Stimulated activated CD4-positive, alpha-beta T cell treated with anti-CD3 and anti-CD28 coated beads, Interleukin-15, amount 100 ng/mL, for 1 hour (primary cell): ENCODE measurements at regions not wholly inside any gene's neighbourhood (a gene's known extent, or its start where the extent isn't known, plus 50 kb on each side); places are given as distances from the start of the nearest gene placed in this dataset.

ENCODE experiments used
- DNase-seq, 2 donors: peaks; one replicate each; pipeline ENCODE4 v3.0.0-alpha.2; 2020; ENCODE audit warnings: low read depth in 1 of 2, low spot score in 1 of 2

GRCh38 chr18:21996351-21996826, 173.0 kb upstream of the GATA6 start:
- no peak for DNase-seq

DNA sequence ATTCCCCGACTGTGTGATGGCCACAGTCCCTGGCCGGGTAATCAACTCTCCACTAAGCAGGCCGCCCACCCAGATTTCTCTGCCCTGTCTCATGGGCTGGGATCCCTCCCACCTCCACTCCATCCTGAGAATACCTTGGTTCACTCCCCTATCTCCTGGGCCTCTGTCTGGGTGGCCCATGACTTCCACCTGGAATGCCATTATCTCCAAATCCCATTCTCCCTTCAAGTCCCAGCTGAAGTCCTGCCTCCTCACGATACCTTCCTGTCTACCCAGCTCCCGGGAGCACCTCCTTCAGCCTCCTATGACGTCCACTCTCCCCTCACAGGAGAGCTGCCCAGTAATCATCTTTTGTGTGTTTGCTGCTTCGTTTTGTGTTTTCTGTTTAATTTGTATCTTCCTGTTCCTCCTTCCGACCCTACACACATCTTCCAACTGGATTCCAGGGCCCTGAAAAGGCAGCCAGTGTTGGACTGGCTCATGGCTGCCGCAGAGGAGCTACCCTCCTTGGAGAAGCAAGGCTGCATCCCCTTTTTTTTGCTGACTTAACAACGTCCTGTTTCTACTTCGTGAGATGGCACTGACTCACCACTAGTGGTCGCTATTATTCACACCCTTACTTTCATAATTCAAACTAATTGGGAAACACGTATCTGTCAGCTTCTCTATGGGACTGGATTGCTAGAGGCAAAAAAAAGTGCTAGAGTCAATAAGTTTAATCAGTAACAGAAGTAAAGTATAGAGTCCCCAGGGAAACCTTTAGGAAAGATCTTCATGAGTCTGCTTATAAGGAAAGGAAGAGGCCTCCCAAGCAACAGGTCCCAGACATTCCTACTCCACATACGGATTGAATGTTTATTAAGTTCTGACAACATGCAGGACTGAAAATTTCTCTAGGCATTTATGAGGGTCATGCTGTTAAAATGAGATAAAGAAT, 171.9 kb upstream of the GATA6 start:
- no peak for DNase-seq

- DNase-seq: no peak
These were observed 170.9 kb upstream of the GATA6 start for GRCh38 chr18:21998486-21998885.

GRCh38 chr18:22001912-22002487, 167.4 kb upstream of the GATA6 start:
- DNase-seq: no peak

- no peak for DNase-seq
These were observed 164.1 kb upstream of the GATA6 start for GRCh38 chr18:22005191-22005841.

- no peak for DNase-seq
These were observed 162.9 kb upstream of the GATA6 start for GRCh38 chr18:22006458-22006857.

DNA sequence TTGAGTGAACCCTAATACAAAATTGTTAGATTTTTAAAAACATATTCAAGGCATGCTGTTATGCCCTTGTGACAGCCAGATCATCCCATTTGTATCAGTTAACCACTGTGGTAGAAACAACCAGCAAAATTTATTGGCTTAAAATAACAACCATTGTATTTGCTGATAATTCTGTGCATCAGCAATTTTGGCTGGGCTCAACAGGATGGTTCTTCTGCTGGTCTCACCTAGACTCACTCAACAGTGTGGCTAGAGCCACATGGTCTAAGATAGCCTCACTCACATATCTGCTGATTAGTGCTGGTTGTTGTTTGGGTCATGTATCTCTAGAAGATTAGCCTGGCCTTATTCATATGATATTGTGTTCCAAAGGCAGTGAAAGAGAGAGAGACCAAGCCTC, 160.1 kb upstream of the GATA6 start:
- DNase-seq: no peak

DNA sequence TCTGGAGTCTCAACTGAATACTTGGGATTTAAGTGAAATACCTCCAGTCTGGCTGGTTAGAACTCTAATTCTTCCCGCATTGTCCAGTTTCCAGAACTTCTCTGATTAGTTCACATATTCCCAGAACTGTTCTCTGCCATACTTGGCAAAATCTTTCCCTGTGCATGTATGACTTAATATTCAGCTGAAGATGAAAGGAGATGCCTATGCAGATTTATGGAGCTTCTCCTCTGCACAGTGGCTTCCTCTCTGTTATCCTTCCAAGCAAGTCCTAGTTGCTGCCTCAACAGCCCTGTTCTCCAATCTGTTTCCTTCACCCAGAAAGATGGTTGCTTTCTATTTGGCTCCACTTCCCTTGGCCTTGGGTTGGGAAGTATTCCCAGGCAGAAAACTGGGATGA, 155.4 kb upstream of the GATA6 start:
- no peak for DNase-seq

- no peak for DNase-seq
These were observed 154.2 kb upstream of the GATA6 start for GRCh38 chr18:22015156-22015555.

DNA sequence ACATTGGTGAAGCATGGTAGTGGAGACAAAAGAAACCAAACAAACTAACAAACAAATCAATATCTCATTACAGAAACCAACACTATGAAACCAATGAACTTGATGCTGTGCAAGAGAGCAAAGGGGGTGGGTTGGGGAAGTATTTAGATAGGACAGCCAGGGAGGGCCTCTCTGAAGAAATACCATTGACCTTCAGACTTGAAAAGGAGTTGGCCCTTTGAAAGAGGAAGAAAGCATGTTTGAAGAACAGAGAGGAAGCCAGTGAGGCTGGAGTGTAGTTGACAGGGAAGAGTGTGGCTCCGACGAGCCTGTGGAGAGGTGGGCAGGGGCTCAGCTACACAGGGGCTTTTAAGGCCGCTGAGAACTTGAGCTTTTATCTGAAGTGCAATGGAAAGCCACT, 151.0 kb upstream of the GATA6 start:
- DNase-seq: no peak

- DNase-seq: no peak
These were observed 150.2 kb upstream of the GATA6 start for GRCh38 chr18:22019193-22019592.

- DNase-seq: no peak
These were observed 149.1 kb upstream of the GATA6 start for GRCh38 chr18:22020127-22020866.

- no peak for DNase-seq
These were observed 148.5 kb upstream of the GATA6 start for GRCh38 chr18:22020867-22021370.

DNA sequence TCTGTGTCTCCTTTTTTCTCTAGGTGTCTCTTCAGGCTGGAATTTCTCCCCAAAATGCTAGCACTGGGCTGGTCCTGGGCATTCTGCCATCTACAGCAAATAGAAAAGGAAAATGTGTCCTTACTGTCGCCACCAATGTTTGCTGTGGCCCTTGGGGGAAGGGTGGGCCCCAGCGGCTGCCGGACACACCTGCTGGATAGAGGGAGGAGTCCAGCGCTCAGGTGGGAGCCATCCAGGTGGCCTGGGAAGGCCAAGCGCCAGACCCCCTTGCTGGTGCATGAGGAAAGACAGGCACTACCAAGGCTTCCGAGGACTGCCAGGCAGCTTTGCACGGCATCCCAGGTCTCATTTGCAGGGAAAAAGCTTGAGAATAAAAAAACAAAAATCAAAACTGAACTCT, 147.7 kb upstream of the GATA6 start:
- no peak for DNase-seq

DNA sequence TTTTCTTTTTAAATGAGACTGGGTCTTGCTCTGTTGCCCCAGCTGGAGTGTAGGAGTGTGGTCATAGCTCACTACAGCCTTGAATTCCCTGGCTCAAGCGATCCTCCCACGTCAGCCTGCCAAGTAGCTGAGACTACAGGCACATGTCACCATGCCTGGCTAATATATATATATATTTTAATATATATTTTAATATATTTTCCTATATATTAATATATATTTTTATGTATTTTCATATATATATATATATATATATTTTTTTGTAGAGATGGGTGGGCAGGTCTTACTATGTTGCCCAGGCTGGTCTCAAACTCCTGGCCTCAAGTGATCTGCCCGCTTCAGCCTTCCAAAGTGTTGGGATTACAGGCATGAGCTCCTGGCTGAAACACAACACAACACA, 144.5 kb upstream of the GATA6 start:
- no peak for DNase-seq

DNA sequence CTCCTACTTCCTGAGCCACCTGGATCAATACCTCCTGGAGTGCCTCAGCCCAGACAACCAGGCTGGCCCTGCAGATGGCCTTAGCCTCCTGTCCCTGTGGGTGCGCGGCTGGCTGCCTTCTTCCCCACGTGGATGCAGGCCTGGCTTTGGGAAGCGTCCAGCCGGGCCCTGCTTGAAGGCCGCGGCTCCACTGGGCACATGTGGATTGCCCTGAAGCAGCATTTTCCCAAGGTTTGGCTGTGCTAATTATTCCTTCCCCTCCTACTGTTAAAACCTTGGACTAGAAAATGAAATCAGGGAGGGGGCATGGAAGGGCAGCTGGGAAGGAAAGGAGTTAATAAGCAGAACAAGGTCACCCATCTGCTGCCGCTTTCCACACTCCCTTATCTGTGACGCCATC, 143.0 kb upstream of the GATA6 start:
- DNase-seq: no peak

- DNase-seq: no peak
These were observed 142.5 kb upstream of the GATA6 start for GRCh38 chr18:22026889-22027288.

DNA sequence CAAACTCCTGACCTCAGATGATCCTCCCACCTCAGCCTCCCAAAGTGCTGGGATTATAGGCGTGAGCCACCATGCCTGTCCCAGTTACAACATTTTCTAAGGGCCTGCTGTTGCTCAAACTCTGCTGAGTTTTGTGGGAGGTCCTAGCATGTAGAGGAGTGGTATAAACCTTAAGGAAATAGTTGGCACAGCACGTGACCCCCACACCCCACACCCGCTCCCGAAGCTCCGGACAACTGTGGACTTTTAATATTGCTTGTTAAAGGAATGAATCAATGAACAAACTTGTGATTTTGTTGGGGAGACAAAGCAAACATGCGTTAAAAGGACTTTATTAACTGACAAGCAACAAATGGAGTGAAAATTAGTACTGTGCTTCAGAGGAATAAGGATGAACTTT, 137.8 kb upstream of the GATA6 start:
- no peak for DNase-seq

GRCh38 chr18:22032392-22032961, 136.9 kb upstream of the GATA6 start:
- DNase-seq: no peak

- DNase-seq: no peak
These were observed 136.3 kb upstream of the GATA6 start for GRCh38 chr18:22033085-22033484.

GRCh38 chr18:22034276-22034675, 135.1 kb upstream of the GATA6 start:
- no peak for DNase-seq
